Upper lobe of left lung (tissue), 4 donors: ENCODE measurements at regions not wholly inside any gene's neighbourhood (a gene's known extent, or its start where the extent isn't known, plus 50 kb on each side); places are given as distances from the start of the nearest gene placed in this dataset.

Experiments
- CTCF ChIP-seq, 6 experiments: fragments of 450-650 bp in 4 of 6; fragments of 200-600 bp in 2 of 6; sonication (generic) in 2 of 6; IDR thresholded peaks; one replicate each; pipeline ENCODE4 v1.5.1; 2016 to 2019; ENCODE audit warnings: antibody characterized with exemption in 6 of 6
- POLR2AphosphoS5 ChIP-seq, 2 donors: sonication (generic); formaldehyde crosslinking; IDR thresholded peaks; one replicate each; pipeline ENCODE4 v1.5.1; 2017; ENCODE audit warnings: antibody characterized with exemption in 2 of 2

- TF ChIP-seq CTCF (IDR thresholded peaks at IDR 0.05) (no peak), POLR2AphosphoS5 (IDR thresholded peaks at IDR 0.05) (no peak)
Measured at GRCh38 chr20:60306551-60306950, 348.3 kb downstream of the CDH26 start.
